GM12891 (cell line): ENCODE measurements at regions not wholly inside any gene's neighbourhood (a gene's known extent, or its start where the extent isn't known, plus 50 kb on each side); places are given as distances from the start of the nearest gene placed in this dataset.

Source experiments
- PAX5 ChIP-seq: IDR thresholded peaks from 2 replicates; pipeline ENCODE4 v1.6.1; 2011; ENCODE audit warnings: low read length, moderate library complexity, mild to moderate bottlenecking; ENCODE audit not compliant: insufficient read depth, severe bottlenecking
- POLR2A ChIP-seq: IDR thresholded peaks from 2 replicates; pipeline ENCODE4 v1.6.1; 2011; ENCODE audit warnings: low read depth, low read length, control low read depth
- POLR2AphosphoS5 ChIP-seq: IDR thresholded peaks from 2 replicates; pipeline ENCODE4 v1.6.1; 2011; ENCODE audit warnings: low read depth, low read length, control low read depth
- POU2F2 ChIP-seq: IDR thresholded peaks from 2 replicates; pipeline ENCODE4 v1.6.1; 2011; ENCODE audit warnings: low read depth, mild to moderate bottlenecking, control low read depth, low read length, moderate library complexity
- SPI1 ChIP-seq: IDR thresholded peaks from 2 replicates; pipeline ENCODE4 v1.6.1; 2011; ENCODE audit warnings: low read depth, low read length, control low read depth
- TAF1 ChIP-seq: IDR thresholded peaks from 2 replicates; pipeline ENCODE4 v1.6.1; 2011; ENCODE audit warnings: low read depth, low read length, control low read depth

GRCh38 chr2:228239907-228240561 is 58.5 kb upstream of the SPHKAP start:
- TF ChIP-seq POLR2AphosphoS5: no peak
- TF ChIP-seq TAF1: no peak
- no peak for TF ChIP-seq POLR2A
- TF ChIP-seq SPI1: no peak
- no peak for TF ChIP-seq POU2F2
- TF ChIP-seq PAX5: no peak
